IMR-90 (cell line): ENCODE measurements at regions not wholly inside any gene's neighbourhood (a gene's known extent, or its start where the extent isn't known, plus 50 kb on each side); places are given as distances from the start of the nearest gene placed in this dataset.

Source experiments
- ATAC-seq: fragments of 200-7000 bp; cut with Tn5 transposase; 2 replicates; pipeline ENCODE4 v1.9.1; 2020; ENCODE audit warnings: low read depth, mild to moderate bottlenecking, moderate library complexity
- BruUV-seq: library from RNA; stranded (reverse); fragments of 400-500 nt; replicated peaks from 2 replicates; lab custom pipeline; 2021; lab: Mats Ljungman, UMichigan
- CTCF ChIA-PET: fragments of 300-600 bp; formaldehyde crosslinking; extraction: SDS; loops from one replicate; lab custom pipeline; 2021; ENCODE audit warnings: antibody characterized with exemption; lab: Yijun Ruan, JAX
- POLR2A ChIA-PET: fragments of 300-600 bp; sonication (Branson Sonifier 250); formaldehyde crosslinking; loops from one replicate; lab custom pipeline; 2022; ENCODE audit warnings: antibody characterized with exemption; ENCODE audit not compliant: unreplicated experiment; lab: Charles Lee
- DNase-seq: peaks from one replicate; pipeline ENCODE4 v3.0.0; 2013
- H2AFZ ChIP-seq: replicated peaks from 2 replicates; pipeline ENCODE3; 2013; ENCODE audit warnings: low read length, mild to moderate bottlenecking; ENCODE audit not compliant: poor library complexity
- H2AK5ac ChIP-seq: 2 replicates; pipeline ENCODE4 v1.6.1; 2013; ENCODE audit warnings: low read depth, low read length, inconsistent platforms
- H2AK9ac ChIP-seq: replicated peaks from 2 replicates; pipeline ENCODE3; 2013; ENCODE audit warnings: mild to moderate bottlenecking, low read depth, low read length, moderate library complexity; ENCODE audit not compliant: poor library complexity
- H2BK120ac ChIP-seq: 2 replicates; pipeline ENCODE4 v1.6.1; 2013; ENCODE audit warnings: low read depth, low read length, inconsistent platforms
- H2BK15ac ChIP-seq: 3 replicates; pipeline ENCODE4 v1.6.1; 2013; ENCODE audit warnings: low read depth, low read length, inconsistent platforms
- H2BK20ac ChIP-seq: 2 replicates; pipeline ENCODE4 v1.6.1; 2013; ENCODE audit warnings: low read depth, mild to moderate bottlenecking, inconsistent platforms, low read length, moderate library complexity
- H2BK5ac ChIP-seq: 2 replicates; pipeline ENCODE4 v1.6.1; 2013; ENCODE audit warnings: mild to moderate bottlenecking, low read depth, low read length, inconsistent platforms; ENCODE audit not compliant: poor library complexity, severe bottlenecking
- H3K14ac ChIP-seq: replicated peaks from 2 replicates; pipeline ENCODE4 v1.6.1; 2013; ENCODE audit warnings: low read depth, low read length, inconsistent platforms
- H3K18ac ChIP-seq: 2 replicates; pipeline ENCODE4 v1.6.1; 2013; ENCODE audit warnings: low read depth, low read length, control low read depth
- H3K23ac ChIP-seq: 2 replicates; pipeline ENCODE4 v1.6.1; 2013; ENCODE audit warnings: low read depth, low read length, inconsistent platforms
- H3K27ac ChIP-seq: 2 replicates; pipeline ENCODE4 v1.5.1; 2013; ENCODE audit warnings: mild to moderate bottlenecking, control low read depth, low read length; ENCODE audit not compliant: insufficient read depth
- H3K27me3 ChIP-seq: 2 replicates; pipeline ENCODE4 v1.6.1; 2013; ENCODE audit warnings: low read length; ENCODE audit not compliant: control insufficient read depth, insufficient read depth
- H3K36me3 ChIP-seq: 2 replicates; pipeline ENCODE4 v1.6.1; 2013; ENCODE audit warnings: low read length, mixed read lengths; ENCODE audit not compliant: control insufficient read depth, insufficient read depth
- H3K4ac ChIP-seq: 2 replicates; pipeline ENCODE4 v1.6.1; 2013; ENCODE audit warnings: low read depth, low read length, inconsistent platforms
- H3K4me1 ChIP-seq: 2 replicates; pipeline ENCODE4 v1.6.1; 2013; ENCODE audit warnings: low read length, mixed read lengths; ENCODE audit not compliant: control insufficient read depth, insufficient read depth
- H3K4me2 ChIP-seq: 2 replicates; pipeline ENCODE4 v1.6.1; 2013; ENCODE audit warnings: low read depth, mild to moderate bottlenecking, control low read depth, low read length, moderate library complexity
- H3K4me3 ChIP-seq: 2 replicates; pipeline ENCODE4 v1.5.1; 2013; ENCODE audit warnings: low read depth, mild to moderate bottlenecking, control low read depth, low read length, moderate library complexity; ENCODE audit not compliant: insufficient read depth
- H3K56ac ChIP-seq: 2 replicates; pipeline ENCODE4 v1.6.1; 2013; ENCODE audit warnings: low read length, inconsistent platforms; ENCODE audit not compliant: insufficient read depth; ENCODE audit errors: extremely low read depth
- H3K79me1 ChIP-seq, 2 experiments: 2 replicates each; pipeline ENCODE4 v1.6.1; 2013; ENCODE audit warnings: low read length in 2 of 2, inconsistent platforms in 1 of 2, low read depth in 1 of 2
- H3K9ac ChIP-seq: 2 replicates; pipeline ENCODE4 v1.6.1; 2013; ENCODE audit warnings: low read depth, low read length, control low read depth
- H3K9me1 ChIP-seq: 2 replicates; pipeline ENCODE4 v1.6.1; 2013; ENCODE audit warnings: low read length, inconsistent platforms; ENCODE audit not compliant: insufficient read depth
- H3K9me3 ChIP-seq: 2 replicates; pipeline ENCODE4 v1.6.1; 2013; ENCODE audit warnings: low read length; ENCODE audit not compliant: control insufficient read depth, insufficient read depth
- H4K20me1 ChIP-seq: 2 replicates; pipeline ENCODE4 v1.6.1; 2013; ENCODE audit warnings: low read length, inconsistent platforms; ENCODE audit not compliant: insufficient read depth
- H4K5ac ChIP-seq: 2 replicates; pipeline ENCODE4 v1.6.1; 2013; ENCODE audit warnings: mild to moderate bottlenecking, low read depth, low read length, control low read depth
- H4K8ac ChIP-seq, 2 experiments: 2 replicates each; pipeline ENCODE4 v1.6.1; 2013; ENCODE audit warnings: low read depth in 2 of 2, low read length in 2 of 2, control low read depth in 1 of 2, inconsistent platforms in 1 of 2
- H4K91ac ChIP-seq: 2 replicates; pipeline ENCODE4 v1.6.1; 2013; ENCODE audit warnings: low read depth, low read length, inconsistent platforms; ENCODE audit not compliant: insufficient read depth
- BHLHE40 ChIP-seq: fragments of 150-350 bp; IDR thresholded peaks from 2 replicates; pipeline ENCODE4 v1.6.1; 2016; ENCODE audit warnings: mild to moderate bottlenecking, low read depth, low read length
- CEBPB ChIP-seq: IDR thresholded peaks from 2 replicates; pipeline ENCODE4 v1.6.1; 2012; ENCODE audit warnings: low read depth, low read length, improper control_type of control experiment
- CHD1 ChIP-seq: IDR thresholded peaks from 2 replicates; pipeline ENCODE4 v1.6.1; 2012; ENCODE audit warnings: low read depth, low read length, improper control_type of control experiment
- FOS ChIP-seq: fragments of 150-350 bp; IDR thresholded peaks from 2 replicates; pipeline ENCODE4 v1.6.1; 2016; ENCODE audit warnings: low read depth, low read length
- MAFK ChIP-seq: IDR thresholded peaks from 2 replicates; pipeline ENCODE4 v1.6.1; 2012; ENCODE audit warnings: low read depth, low read length, improper control_type of control experiment
- MAZ ChIP-seq: IDR thresholded peaks from 2 replicates; pipeline ENCODE4 v1.6.1; 2012; ENCODE audit warnings: low read depth, mild to moderate bottlenecking, low read length, improper control_type of control experiment, moderate library complexity, borderline replicate concordance
- MXI1 ChIP-seq: IDR thresholded peaks from 2 replicates; pipeline ENCODE4 v1.6.1; 2012; ENCODE audit warnings: low read depth, mild to moderate bottlenecking, low read length, moderate library complexity, borderline replicate concordance
- NFE2L2 ChIP-seq: fragments of 150-350 bp; IDR thresholded peaks from 2 replicates; pipeline ENCODE4 v1.6.1; 2016; ENCODE audit warnings: low read depth, mild to moderate bottlenecking, low read length
- POLR2A ChIP-seq: IDR thresholded peaks from 2 replicates; pipeline ENCODE4 v1.6.1; 2012; ENCODE audit warnings: mild to moderate bottlenecking, low read depth, low read length
- RAD21 ChIP-seq: IDR thresholded peaks from 2 replicates; pipeline ENCODE4 v1.6.1; 2012; ENCODE audit warnings: low read length, improper control_type of control experiment
- RCOR1 ChIP-seq: IDR thresholded peaks from 2 replicates; pipeline ENCODE4 v1.6.1; 2012; ENCODE audit warnings: mild to moderate bottlenecking, low read length, improper control_type of control experiment; ENCODE audit not compliant: insufficient replicate concordance
- RFX5 ChIP-seq: IDR thresholded peaks from 2 replicates; pipeline ENCODE4 v1.8.0; 2012; ENCODE audit warnings: low read depth, mild to moderate bottlenecking, low read length, moderate library complexity
- SMC3 ChIP-seq: fragments of 150-350 bp; IDR thresholded peaks from 2 replicates; pipeline ENCODE4 v1.6.1; 2016; ENCODE audit warnings: low read depth, mild to moderate bottlenecking, antibody characterized with exemption, low read length, moderate library complexity
- WGBS, 2 experiments: methylation state at CpG; one replicate each; pipeline versions ENCODE4 v1.1.5 to v1.1.7; 2013; ENCODE audit warnings: missing lambda C conversion rate in 2 of 2; ENCODE audit not compliant: insufficient read length in 1 of 2; ENCODE audit errors: extremely low coverage in 2 of 2; 5-methylcytosine and 5-hydroxymethylcytosine counted together
- dilution Hi-C: fragments of 300-500 bp; cut with HindIII; formaldehyde crosslinking; loops from one replicate; pipeline ENCODE4 v1.14.3; 2018; ENCODE audit warnings: low sequenced_read_pairs; ENCODE audit not compliant: unreplicated experiment
- in situ Hi-C: fragments of 300-500 bp; cut with MboI; formaldehyde crosslinking; loops from 3 replicates; pipeline ENCODE4 v1.14.3; 2019; ENCODE audit warnings: low sequenced_read_pairs, inconsistent platforms, mixed read lengths
- intact Hi-C: fragments of 100-400 bp; cut with micrococcal nuclease; formaldehyde crosslinking; loops from 2 replicates; pipeline ENCODE4 v1.10.0; 2022
- TF ChIP-seq, protein P1 (sequence below): fragments of 150-350 bp; IDR thresholded peaks from 2 replicates; pipeline ENCODE4 v1.6.1; 2016; ENCODE audit warnings: low read depth, mild to moderate bottlenecking, low read length, moderate library complexity, borderline replicate concordance
- TF ChIP-seq, protein P2 (sequence below): conservative IDR thresholded peaks from 2 replicates; pipeline ENCODE4 v1.5.1; 2012; ENCODE audit warnings: mild to moderate bottlenecking, low read depth, low read length, improper control_type of control experiment

DNA sequence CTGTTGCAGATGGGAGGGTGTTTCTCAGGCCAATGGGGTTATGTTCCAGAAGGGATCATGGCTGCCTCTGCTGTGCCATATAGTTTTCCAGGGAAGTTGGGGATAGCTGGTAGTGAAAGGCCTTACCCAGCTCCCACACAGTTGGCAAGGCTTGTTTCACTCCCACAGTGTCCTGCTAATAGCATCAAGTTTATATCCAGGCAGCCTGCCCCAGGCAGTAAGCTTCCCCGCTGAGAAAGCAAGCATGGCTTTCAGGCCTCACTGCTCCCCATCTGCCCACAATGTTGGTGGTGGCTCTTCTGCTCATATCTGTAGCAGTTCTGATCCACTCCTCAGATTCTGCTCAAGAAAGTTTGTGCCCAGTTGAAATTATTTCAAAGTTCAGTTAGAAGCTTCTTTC is 50.9 kb upstream of the DCBLD2 start:
- no peak overlapping the region for H2BK5ac ChIP-seq
- H2AFZ ChIP-seq, result peak overlapping the region; percentile 19
- dilution Hi-C loops, result no loop called here
- no peaks in the 10 kb centered on the region for H4K20me1 ChIP-seq
- no TSS peak for BruUV-seq
- H3K79me1 ChIP-seq, result no peaks in the 10 kb centered on the region; a peak in 1 of 4 replicates
- no peak overlapping the region for H3K14ac ChIP-seq
- H3K27ac ChIP-seq, result no peak overlapping the region
- no peaks in the 10 kb centered on the region for H3K9me3 ChIP-seq
- no peak overlapping the region for H4K5ac ChIP-seq
- H3K4me1 ChIP-seq, result peaks cover 6% of the 10 kb centered on the region; the same call in 1 of the 2 replicates
- H4K91ac ChIP-seq, result no peak overlapping the region
- H3K27me3 ChIP-seq, result no peaks in the 10 kb centered on the region
- H3K56ac ChIP-seq, result no peak overlapping the region
- H3K23ac ChIP-seq, result no peak overlapping the region
- no peak overlapping the region for H4K8ac ChIP-seq
- no peak overlapping the region for H3K4me2 ChIP-seq
- DNase-seq (no peak), ATAC-seq (no peak)
- H3K18ac ChIP-seq, result no peak overlapping the region
- no peak overlapping the region for H3K9ac ChIP-seq
- H2AK9ac ChIP-seq, result no peak overlapping the region
- no peaks in the 10 kb centered on the region for H3K9me1 ChIP-seq
- H3K4me3 ChIP-seq, result no peak overlapping the region
- no peaks in the 10 kb centered on the region for H3K36me3 ChIP-seq
- TF ChIP-seq MXI1, result no peak
- TF ChIP-seq BHLHE40, result no peak
- TF ChIP-seq CHD1, result no peak
- no peak for TF ChIP-seq CEBPB
- TF ChIP-seq MAFK, result no peak
- TF ChIP-seq, protein P1, sequence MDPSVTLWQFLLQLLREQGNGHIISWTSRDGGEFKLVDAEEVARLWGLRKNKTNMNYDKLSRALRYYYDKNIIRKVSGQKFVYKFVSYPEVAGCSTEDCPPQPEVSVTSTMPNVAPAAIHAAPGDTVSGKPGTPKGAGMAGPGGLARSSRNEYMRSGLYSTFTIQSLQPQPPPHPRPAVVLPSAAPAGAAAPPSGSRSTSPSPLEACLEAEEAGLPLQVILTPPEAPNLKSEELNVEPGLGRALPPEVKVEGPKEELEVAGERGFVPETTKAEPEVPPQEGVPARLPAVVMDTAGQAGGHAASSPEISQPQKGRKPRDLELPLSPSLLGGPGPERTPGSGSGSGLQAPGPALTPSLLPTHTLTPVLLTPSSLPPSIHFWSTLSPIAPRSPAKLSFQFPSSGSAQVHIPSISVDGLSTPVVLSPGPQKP, result no peak
- no peak for TF ChIP-seq RCOR1
- TF ChIP-seq RAD21, result no peak
- no peak for TF ChIP-seq FOS
- TF ChIP-seq MAZ, result no peak
- TF ChIP-seq RFX5, result no peak
- TF ChIP-seq, protein P2, sequence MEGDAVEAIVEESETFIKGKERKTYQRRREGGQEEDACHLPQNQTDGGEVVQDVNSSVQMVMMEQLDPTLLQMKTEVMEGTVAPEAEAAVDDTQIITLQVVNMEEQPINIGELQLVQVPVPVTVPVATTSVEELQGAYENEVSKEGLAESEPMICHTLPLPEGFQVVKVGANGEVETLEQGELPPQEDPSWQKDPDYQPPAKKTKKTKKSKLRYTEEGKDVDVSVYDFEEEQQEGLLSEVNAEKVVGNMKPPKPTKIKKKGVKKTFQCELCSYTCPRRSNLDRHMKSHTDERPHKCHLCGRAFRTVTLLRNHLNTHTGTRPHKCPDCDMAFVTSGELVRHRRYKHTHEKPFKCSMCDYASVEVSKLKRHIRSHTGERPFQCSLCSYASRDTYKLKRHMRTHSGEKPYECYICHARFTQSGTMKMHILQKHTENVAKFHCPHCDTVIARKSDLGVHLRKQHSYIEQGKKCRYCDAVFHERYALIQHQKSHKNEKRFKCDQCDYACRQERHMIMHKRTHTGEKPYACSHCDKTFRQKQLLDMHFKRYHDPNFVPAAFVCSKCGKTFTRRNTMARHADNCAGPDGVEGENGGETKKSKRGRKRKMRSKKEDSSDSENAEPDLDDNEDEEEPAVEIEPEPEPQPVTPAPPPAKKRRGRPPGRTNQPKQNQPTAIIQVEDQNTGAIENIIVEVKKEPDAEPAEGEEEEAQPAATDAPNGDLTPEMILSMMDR, result no peak
- TF ChIP-seq POLR2A, result no peak
- no peak for TF ChIP-seq SMC3
- no peak for TF ChIP-seq NFE2L2
- intact Hi-C loops, result no loop called here
- H2BK120ac ChIP-seq, result no peak overlapping the region
- ChIA-PET POLR2A (no interaction called here), CTCF (no interaction called here)
- no CpG with 5 or more reads among the region's 1 CpG for WGBS, 2 experiments
- no peak overlapping the region for H3K4ac ChIP-seq
- H2BK20ac ChIP-seq, result no peak overlapping the region; the same call in 1 of the 2 replicates
- H2BK15ac ChIP-seq, result no peak overlapping the region
- in situ Hi-C loops, result no loop called here
- H2AK5ac ChIP-seq, result no peak overlapping the region; the same call in 1 of the 2 replicates
